ENCODE measurements at regions not wholly inside any gene's neighbourhood (a gene's known extent, or its start where the extent isn't known, plus 50 kb on each side); places are given as distances from the start of the nearest gene placed in this dataset.
"Not testable (repeated sequence)": the region's sequence is repeated elsewhere in the genome, so short reads cannot be mapped to it uniquely, and the experiment has no call there.

DNA sequence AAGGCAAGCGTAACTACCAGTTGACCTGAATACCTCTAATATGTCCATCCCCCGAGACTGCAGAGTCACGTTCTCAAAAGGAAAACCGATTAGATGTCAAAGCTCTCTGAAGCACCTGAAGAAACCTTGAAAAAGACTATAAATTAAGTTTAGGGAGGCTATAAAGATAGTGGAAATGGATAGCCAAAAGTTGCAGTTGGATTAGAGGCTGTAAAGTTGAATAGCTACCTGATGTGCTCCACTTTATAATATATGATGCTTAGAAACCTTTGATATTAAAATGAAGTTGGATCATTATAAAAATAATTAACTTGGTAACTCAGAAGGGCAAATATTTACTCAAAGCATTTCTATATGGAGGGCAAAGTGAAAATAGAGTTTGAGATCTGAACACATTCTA, 506.6 kb upstream of the AGA start:
- no peak for DNase-seq (ENCODE audit: low read depth in 2 of 2)

DNA sequence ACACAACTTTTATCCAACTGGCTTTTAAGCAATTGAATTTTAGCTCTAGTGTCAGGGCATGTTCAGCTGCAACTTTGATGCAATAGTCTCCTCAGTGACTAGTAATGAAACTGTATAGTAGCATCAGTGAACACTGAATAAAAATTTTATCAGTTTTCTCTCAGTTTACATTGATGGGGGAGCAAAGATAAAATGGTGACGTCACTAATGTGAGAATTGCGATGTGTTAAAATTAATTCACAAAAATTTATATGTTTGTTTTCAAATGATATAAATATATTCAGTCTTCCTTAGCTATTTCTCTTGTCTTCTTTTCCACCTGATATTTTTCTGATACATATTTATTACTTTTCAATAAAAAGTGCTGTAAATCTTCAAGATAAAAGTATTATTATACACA, 508.8 kb upstream of the AGA start:
- no peak for DNase-seq (ENCODE audit: low read depth in 2 of 2)

DNA sequence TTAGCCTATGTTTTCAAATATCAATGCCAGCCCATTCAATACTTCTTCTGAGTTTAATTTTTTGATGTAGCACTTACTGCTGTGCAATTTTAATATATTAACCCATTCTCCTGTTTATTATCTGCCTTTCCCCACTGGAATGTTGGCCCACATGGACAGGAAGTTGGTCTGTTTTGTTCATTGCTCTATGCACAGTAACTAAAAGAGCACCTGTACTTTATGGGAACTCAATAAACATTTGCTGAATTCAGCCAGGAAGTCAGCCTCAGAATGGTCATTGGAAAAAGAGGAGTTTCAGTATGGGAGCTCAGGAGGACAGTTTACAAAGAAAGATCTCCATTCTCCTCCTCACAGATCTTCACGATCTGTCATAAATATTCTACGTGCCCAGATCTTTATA, 510.5 kb upstream of the AGA start:
- no peak for DNase-seq (ENCODE audit: low read depth in 2 of 2)

DNA sequence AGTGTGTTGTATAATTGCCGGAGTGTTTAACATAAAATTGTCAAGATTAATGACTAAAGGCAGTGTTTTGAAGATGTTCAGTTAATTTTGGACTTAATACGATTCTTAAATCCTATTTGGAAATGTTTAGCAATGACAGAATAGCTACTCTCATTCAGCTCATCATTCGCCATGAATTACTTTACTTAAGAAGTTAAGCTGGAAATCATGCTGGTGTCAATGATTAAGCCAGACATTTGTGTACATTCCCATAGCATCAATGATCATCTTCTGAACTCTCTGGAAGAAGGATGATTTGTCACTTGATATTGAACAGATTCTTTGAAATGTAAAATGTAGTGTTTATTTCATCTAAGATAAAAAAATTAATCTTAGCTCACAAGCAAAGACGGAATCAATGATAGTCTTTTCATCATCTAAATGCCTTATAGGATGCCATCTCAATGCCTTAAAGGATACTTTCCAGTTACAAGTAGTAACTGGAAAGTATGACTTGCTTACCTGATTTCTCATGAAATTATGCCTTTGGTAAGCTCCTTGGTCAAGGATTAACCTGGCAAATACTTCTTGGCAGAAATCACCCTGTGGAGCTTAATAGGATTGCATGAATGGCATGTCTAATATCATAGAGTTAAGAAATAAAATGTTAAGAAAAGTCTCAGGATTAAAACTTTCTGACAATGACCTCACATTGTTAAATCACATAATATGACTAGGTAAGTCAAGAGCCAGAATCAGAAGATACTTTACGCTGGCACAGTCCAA, 515.5 kb upstream of the AGA start:
- DNase-seq (ENCODE audit: low read depth in 2 of 2): no peak

DNA sequence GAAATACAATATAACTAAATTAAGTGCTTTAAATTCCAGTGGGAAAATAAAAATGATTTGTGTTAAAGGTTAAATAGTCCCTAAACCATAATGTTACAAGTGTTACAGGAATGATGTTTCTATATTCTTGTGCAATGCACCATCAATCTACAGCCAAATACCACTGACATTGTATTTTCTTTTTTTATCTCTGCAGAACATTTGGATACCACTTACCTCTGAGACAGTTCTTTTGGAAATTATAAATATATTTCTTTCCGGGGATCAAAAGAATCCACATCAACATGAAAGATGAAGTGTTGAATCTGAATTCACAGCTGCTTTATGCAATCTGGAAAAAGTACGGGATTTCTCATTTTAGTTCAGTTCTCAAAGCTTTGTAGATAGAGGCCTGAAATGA, 518.3 kb upstream of the AGA start:
- DNase-seq (ENCODE audit: low read depth in 2 of 2): peak in 1 of 2 experiments; percentile 40

DNA sequence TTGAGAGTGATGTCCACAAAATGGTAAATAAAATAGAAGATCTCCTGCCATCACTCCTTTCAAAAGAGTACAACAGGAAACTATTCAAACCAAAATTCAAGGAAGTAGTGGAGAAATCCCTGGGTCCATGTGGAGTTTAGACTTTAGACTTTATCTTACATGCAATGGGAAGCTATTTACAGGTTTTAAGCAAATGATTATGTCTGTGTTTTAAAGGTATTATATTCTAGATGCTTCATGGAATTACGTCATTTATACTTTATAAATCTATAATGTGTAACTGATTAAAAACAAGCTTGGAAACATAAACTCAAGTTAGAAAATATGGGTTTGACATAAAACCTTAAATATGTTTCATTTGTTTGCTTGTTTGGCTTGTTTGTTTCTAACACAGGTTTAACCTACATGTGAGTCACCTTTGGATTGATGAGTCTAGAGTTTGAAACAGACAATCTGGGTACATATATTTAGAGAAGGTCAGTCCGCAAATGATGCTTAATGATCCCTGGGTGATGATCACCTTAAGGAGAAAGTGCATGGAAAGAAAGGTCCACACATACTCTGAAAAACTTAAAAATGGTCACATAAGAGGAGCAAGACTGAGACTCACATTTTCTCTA, 519.6 kb upstream of the AGA start:
- DNase-seq (ENCODE audit: low read depth in 2 of 2): no peak

DNA sequence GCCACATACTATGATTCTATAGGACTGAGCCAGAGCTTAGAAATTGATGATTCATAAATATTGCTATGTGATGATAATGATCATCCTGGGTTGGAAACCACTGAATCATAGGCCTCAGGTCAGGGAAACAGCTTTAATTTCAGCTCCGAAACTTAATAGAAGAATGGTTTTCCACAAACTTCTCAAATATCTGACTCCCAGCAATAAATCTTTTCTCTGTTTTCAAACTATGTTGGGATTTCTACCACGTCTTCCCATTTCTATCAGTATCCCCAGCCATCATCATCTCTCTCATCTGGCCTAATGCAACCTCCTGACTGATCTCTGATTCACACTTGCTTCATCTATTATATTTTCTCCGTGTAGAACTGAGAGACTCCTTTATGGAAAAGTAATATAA, 521.8 kb upstream of the AGA start:
- DNase-seq (ENCODE audit: low read depth in 2 of 2): peak; percentile 88 to 90

DNA sequence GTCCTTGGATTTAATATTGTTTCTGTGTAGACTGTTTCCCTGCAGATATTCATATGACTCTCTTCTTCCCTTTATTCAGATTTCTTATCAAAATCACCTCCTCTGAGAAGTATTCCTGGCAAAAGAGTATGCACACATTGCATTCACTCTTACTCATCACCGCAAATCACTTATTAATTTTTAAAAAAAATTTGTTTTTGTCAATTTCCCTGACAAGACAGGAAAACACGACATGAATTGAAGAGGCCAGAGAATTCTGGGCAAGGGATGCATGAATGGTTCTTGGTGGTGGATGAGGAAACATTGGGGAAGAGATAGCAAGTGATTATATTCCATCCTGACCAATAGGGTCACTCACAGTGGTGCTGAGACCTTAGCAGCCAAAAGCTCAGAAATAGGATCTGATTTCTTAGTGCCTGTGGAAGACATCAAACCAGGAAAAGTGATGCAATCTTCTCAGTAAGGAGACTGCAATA, 522.5 kb upstream of the AGA start:
- peak in 1 of 2 experiments; percentile 50 for DNase-seq (ENCODE audit: low read depth in 2 of 2)

DNA sequence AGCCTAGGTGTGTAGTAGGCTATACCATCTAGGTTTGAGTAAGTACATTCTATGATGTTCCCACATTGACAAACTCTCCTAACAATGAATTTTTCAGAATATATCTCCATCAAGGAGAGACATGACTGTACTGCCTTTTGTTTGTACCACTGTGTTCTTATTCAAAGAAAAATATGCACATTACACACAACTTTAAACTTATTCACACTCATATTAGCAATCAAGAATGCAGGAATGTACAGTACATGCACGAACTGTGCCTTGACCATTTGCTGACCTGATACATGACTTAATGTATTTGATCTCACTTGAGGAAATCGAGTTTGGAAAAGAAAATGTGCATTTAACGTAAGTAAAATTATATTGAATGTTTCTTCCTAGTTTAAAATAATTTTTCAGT, 525.1 kb upstream of the AGA start:
- DNase-seq (ENCODE audit: low read depth in 2 of 2): no peak

DNA sequence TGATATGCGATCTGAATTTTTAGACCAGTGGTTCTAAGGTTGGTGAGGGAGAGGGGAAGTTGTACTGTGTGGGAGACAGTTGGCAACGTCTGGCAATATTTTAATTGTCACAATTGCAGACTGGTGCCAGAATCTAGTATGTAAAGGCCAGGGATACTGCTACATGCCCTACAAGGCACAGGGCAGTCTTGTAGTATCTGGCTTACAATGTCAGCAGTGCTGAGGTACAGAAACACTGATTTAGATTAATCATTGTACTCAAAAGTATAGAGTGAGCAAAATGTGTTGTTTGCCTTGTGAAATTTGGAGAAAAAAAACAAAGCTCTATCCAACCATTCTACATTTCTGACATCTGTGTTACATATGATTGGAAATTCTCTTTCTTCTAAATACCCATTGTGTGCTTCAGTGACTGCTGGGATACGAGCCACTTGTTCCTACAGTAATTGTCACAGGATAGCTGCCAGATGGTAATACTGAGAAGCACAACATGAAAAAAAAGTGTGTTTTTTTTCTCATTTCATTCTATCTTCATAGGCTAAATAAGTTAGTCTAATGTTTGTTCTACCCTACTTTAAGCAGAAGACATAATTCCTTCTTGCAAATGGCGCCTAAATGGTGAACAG, 526.7 kb upstream of the AGA start:
- DNase-seq (ENCODE audit: low read depth in 2 of 2): no peak

DNA sequence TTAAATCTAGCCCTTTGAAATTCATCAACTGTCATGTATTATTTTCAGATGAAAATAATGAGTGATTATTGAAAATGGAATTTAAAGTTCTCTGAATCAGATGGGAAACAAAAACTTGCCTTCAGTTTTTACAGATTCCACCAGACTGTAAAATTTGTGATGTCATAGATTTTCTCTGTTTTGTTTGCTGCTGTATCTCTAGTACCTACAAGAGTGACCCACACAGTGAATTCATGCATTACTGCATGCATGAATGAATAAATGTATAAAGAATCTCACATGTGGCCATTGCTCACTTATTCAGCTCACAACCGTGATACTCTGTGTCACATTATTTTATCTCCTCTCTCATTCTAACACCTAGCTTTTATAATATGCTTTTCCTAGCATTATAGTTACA, 532.2 kb upstream of the AGA start:
- DNase-seq (ENCODE audit: low read depth in 2 of 2): no peak

DNA sequence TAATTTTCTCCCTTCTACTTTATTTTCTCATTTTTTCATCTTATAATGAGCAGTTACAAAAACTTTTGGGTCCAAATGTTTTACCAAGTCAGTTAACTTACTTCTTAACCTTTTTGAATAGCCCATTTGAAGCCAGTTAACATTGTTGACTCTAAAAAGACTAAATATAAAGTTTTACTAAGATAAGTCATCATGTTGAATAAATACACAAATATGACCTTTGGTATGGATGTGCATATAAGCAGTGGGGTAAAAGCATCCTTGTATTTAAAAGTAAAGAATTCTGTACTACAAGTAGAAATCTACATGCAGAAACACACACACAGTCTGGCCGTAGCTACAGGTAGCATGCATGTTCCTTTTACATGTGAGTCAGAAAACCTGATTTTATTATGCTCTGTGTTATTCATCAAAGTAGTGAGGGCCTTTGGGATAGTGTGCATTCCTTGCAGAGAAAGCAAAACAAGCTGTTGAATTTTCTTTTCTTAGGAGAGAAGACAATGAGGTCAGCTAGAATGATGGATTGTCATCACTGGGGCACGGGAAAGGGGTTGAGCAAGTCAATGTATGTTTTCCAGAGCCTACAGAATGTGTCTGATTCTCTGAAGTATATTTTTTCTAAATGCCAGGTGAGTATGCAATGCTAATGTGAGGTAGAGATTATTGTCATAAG, 533.2 kb upstream of the AGA start:
- DNase-seq (ENCODE audit: low read depth in 2 of 2): peak in 1 of 2 experiments; percentile 15

DNA sequence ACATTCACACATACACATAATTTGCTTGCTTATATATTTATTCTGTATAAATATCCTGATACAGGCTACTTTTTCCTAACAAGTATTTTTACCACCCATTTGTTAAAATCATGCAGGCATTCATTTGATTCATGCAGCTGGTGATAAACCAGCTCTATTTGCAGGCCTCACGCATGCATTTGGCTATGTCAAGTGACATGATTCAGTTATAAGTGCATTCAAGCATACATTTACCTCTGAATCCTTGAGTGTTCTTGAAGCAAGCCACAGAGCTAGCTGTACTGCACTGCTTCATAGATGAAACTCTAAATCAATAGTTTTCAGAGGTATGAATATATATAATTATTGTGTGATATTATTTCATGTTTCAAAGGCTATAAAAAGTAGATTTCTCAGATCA, 544.0 kb upstream of the AGA start:
- DNase-seq (ENCODE audit: low read depth in 2 of 2): no peak

DNA sequence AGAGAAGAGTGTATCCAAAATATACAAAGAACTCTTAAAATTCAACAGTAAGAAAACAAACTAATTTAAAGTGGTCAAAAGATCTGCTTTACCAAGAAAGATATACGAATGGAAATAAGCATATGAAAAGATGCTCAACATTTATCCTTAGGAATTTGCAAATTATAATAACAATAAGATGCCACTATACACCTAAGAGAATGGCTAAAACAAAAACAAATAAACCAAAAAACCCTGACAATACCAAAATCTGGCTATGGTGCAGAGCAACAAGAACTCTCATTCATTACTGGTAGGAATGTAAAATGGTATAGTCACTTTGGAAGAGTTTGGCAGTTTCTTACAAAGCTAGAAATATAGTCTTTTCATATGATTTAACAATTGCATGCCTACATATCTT, 545.7 kb upstream of the AGA start:
- no peak for DNase-seq (ENCODE audit: low read depth in 2 of 2)

DNA sequence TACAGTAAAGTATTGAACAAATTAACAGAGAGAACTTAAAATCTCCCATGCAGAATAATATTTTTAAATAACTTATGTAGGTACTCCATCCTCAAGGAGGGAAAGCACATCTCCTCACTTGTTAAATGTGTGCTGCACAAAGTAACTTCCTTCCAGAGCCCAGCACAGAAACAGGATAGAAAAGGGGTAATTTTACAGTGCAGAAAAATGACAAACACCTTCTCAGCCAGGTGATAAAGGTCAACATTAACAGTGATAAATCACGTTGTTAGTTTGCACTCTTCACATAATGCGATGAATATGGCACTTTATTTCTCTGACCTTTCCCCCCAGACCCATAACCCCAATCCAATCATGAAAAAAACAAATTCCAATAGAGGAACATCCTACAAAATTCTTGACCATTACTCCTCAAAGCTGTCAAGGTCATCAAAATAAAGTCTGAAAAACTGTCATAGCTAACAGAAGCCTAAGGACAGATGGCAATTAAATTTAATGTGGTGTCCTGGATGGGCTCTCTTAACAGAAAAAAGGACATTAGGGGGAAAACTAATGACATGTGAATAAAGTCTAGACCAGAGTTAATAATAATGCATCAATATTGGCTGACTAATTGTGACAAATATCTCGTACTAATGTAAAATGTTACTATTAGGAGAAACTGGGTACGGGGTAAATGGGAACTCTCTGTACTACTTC, 547.4 kb upstream of the AGA start:
- no peak for DNase-seq (ENCODE audit: low read depth in 2 of 2)

DNA sequence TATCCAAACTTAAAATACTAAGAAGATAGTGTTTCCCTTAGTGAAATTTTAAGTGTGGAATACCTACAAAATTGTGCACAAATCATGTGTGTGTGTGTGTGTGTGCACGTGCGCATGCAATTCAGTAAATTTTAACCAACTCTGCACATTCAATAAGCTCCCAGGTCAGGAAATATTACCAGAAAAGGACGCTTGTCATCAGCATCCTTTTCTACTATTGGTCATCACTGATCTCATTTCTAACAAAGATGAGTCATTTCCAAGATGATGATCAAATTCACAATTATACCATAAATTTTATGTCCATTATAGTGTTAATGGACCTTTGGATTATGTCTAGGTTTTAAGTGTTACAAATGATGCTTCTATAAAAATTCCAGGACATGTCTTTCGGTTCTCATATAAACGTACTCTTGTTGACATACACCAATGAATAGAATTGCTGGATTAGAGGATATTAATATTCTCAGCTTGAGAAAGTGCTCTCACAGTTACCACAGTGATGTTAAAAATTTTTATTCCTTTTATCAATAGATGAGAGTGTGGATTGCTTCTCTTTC, 560.9 kb upstream of the AGA start:
- DNase-seq (ENCODE audit: low read depth in 2 of 2): no peak

DNA sequence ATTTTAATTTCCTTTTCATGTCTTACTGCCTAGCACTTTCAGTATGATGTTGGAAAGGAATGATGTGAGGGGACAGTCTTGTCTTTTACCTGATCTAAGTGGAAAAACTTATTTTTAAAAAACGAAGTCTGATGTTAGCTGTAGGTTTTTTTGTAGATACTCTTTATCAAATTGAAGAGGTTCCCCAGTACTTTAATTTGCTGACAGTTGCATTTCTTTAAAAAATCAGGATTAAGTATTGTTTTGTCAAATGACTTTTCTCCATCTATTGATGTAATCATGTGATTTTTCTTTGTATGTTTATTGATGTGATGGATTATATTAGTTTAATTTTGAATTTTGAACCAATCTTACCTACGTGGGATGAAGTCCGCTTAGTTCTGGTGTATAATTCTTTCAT, 568.4 kb upstream of the AGA start:
- no peak for DNase-seq (ENCODE audit: low read depth in 2 of 2)

DNA sequence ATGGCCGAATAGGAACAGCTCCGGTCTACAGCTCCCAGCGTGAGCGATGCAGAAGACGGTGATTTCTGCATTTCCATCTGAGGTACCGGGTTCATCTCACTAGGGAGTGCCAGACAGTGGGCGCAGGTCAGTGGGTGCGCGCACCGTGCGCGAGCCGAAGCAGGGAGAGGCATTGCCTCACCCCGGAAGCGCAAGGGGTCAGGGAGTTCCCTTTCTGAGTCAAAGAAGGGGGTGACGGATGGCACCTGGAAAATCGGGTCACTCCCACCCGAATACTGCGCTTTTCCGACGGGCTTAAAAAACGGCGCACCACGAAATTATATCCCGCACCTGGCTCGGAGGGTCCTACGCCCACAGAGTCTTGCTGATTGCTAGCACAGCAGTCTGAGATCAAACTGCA, 572.8 kb upstream of the AGA start:
- not testable (repeated sequence) for DNase-seq (ENCODE audit: low read depth in 2 of 2)

DNA sequence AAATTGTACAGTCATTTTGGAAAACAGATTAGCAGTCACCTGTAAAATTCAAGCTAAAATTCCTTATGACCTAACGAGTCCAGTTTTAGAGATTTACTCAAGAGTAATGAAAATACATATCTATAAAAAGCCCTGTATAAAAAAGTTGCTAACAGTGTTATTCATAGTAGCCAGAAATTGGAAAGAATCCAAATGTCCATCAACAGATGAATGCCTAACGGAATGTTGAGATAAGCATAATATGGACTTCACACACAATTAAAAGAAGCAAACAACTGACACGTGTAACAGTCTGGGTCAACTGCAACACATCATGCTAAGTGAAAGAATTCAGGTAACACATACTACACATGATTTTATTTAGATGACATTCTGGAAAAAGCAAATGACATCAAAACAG, 584.8 kb upstream of the AGA start:
- DNase-seq (ENCODE audit: low read depth in 2 of 2): no peak

DNA sequence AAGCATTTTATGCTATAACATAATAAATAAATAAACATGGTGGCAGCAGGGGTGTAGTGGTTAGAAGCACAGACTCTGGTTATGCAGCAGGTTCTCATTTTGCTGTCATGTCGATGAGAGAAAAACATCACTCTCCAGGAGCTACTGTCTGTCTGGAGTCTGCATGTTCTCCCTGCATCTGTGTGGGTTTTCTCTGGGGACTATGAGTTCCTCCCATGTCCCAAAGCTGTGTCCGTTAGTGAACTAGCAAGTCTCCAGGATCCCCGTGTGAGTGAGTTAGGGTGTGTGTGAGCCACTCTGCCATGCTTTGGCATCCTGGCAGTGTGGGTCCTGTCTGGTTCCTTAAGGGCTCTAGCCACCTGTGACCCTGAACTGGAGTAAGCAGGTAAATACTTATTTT, 585.6 kb upstream of the AGA start:
- no peak for DNase-seq (ENCODE audit: low read depth in 2 of 2)

DNA sequence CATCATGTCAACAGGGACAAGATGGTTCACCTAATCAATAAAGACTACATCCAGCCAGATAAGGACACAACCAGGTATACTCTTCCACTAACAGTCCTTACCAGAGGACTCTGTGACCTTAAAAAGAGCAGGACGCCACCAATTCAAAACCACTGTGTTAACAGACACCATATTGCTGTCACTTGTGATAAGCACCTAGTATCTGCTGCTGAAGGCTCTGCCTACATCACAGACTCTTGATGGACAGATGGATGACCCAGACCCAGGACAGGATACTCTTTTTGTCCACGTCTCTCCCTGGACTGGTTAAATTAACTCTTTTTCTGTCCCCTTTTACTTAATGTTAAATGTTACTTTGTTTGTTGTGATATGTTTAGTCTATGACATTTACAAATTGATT, 586.2 kb upstream of the AGA start:
- no peak for DNase-seq (ENCODE audit: low read depth in 2 of 2)
